ENCODE measurements at regions not wholly inside any gene's neighbourhood (a gene's known extent, or its start where the extent isn't known, plus 50 kb on each side); places are given as distances from the start of the nearest gene placed in this dataset.

DNA sequence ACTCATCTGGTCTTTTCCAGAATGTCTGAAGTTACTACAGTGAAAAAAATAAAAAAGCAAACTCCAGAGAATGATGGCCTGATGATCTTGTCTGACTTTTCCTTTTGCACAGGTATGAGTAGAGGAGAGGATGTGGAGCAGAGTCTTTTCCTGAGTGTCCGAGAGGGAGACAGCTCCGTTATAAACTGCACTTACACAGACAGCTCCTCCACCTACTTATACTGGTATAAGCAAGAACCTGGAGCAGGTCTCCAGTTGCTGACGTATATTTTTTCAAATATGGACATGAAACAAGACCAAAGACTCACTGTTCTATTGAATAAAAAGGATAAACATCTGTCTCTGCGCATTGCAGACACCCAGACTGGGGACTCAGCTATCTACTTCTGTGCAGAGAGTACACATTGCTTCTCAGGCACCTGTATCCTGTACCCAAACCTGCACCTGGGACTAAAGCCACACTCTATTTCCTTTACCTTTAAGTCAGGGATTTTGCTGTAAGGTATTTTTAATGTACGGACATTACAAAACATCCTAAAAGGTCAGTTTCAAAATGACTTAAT is 75.8 kb upstream of the OR4E1 start:
- DNase-seq (ENCODE audit: low spot score), result no peak
- no peaks in the 10 kb centered on the region for H3K4me1 ChIP-seq (ENCODE audit: control insufficient read depth in 4 of 4, insufficient read depth in 4 of 4, low read length in 3 of 4)
- no peaks in the 10 kb centered on the region for H3K27me3 ChIP-seq (ENCODE audit: control insufficient read depth in 4 of 4, insufficient read depth in 4 of 4, low read length in 3 of 4)
- TF ChIP-seq, protein P1, sequence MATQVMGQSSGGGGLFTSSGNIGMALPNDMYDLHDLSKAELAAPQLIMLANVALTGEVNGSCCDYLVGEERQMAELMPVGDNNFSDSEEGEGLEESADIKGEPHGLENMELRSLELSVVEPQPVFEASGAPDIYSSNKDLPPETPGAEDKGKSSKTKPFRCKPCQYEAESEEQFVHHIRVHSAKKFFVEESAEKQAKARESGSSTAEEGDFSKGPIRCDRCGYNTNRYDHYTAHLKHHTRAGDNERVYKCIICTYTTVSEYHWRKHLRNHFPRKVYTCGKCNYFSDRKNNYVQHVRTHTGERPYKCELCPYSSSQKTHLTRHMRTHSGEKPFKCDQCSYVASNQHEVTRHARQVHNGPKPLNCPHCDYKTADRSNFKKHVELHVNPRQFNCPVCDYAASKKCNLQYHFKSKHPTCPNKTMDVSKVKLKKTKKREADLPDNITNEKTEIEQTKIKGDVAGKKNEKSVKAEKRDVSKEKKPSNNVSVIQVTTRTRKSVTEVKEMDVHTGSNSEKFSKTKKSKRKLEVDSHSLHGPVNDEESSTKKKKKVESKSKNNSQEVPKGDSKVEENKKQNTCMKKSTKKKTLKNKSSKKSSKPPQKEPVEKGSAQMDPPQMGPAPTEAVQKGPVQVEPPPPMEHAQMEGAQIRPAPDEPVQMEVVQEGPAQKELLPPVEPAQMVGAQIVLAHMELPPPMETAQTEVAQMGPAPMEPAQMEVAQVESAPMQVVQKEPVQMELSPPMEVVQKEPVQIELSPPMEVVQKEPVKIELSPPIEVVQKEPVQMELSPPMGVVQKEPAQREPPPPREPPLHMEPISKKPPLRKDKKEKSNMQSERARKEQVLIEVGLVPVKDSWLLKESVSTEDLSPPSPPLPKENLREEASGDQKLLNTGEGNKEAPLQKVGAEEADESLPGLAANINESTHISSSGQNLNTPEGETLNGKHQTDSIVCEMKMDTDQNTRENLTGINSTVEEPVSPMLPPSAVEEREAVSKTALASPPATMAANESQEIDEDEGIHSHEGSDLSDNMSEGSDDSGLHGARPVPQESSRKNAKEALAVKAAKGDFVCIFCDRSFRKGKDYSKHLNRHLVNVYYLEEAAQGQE (IDR thresholded peaks at IDR 0.05), result no peak
- TF ChIP-seq SP1 (IDR thresholded peaks at IDR 0.05) (no peak), FOXA1 (IDR thresholded peaks at IDR 0.05) (no peak), NR2F2 (IDR thresholded peaks at IDR 0.05) (no peak), GABPA (IDR thresholded peaks at IDR 0.05 in 1 of 2, conservative IDR thresholded peaks at IDR 0.05 in 1 of 2) (no peak), EGR1 (IDR thresholded peaks at IDR 0.05; ENCODE audit: low read depth in 2 of 2) (no peak), RXRA (IDR thresholded peaks at IDR 0.05) (no peak), JUND (IDR thresholded peaks at IDR 0.05) (no peak), FOXA2 (IDR thresholded peaks at IDR 0.05) (no peak), HNF4A (conservative IDR thresholded peaks at IDR 0.05) (no peak), TAF1 (conservative IDR thresholded peaks at IDR 0.05) (no peak), YY1 (IDR thresholded peaks at IDR 0.05) (no peak)
- TF ChIP-seq, protein P2, sequence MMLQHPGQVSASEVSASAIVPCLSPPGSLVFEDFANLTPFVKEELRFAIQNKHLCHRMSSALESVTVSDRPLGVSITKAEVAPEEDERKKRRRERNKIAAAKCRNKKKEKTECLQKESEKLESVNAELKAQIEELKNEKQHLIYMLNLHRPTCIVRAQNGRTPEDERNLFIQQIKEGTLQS (IDR thresholded peaks at IDR 0.05), result no peak
- TF ChIP-seq, protein P3, sequence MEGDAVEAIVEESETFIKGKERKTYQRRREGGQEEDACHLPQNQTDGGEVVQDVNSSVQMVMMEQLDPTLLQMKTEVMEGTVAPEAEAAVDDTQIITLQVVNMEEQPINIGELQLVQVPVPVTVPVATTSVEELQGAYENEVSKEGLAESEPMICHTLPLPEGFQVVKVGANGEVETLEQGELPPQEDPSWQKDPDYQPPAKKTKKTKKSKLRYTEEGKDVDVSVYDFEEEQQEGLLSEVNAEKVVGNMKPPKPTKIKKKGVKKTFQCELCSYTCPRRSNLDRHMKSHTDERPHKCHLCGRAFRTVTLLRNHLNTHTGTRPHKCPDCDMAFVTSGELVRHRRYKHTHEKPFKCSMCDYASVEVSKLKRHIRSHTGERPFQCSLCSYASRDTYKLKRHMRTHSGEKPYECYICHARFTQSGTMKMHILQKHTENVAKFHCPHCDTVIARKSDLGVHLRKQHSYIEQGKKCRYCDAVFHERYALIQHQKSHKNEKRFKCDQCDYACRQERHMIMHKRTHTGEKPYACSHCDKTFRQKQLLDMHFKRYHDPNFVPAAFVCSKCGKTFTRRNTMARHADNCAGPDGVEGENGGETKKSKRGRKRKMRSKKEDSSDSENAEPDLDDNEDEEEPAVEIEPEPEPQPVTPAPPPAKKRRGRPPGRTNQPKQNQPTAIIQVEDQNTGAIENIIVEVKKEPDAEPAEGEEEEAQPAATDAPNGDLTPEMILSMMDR (IDR thresholded peaks at IDR 0.05; ENCODE audit: low read depth, low read length, missing input control), result no peak
- TF ChIP-seq, protein P4, sequence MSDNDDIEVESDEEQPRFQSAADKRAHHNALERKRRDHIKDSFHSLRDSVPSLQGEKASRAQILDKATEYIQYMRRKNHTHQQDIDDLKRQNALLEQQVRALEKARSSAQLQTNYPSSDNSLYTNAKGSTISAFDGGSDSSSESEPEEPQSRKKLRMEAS (IDR thresholded peaks at IDR 0.05), result no peak
- no peaks in the 10 kb centered on the region for H3K36me3 ChIP-seq (ENCODE audit: control insufficient read depth in 4 of 4, insufficient read depth in 3 of 4, low read depth in 1 of 4, low read length in 3 of 4)
- 66% methylated on average over 5 of the region's 5 CpGs for WGBS
- H3K4me3 ChIP-seq (ENCODE audit: low read depth in 1 of 3, low read length in 3 of 3), result no peak overlapping the region
- H3K9ac ChIP-seq (ENCODE audit: low read depth in 1 of 2, low read length in 2 of 2), result no peak overlapping the region
- H3K9me3 ChIP-seq (ENCODE audit: control insufficient read depth in 4 of 4, low read length in 3 of 4), result no peaks in the 10 kb centered on the region
- H3K27ac ChIP-seq (ENCODE audit: low read depth in 1 of 2, low read length in 2 of 2), result no peak overlapping the region

DNA sequence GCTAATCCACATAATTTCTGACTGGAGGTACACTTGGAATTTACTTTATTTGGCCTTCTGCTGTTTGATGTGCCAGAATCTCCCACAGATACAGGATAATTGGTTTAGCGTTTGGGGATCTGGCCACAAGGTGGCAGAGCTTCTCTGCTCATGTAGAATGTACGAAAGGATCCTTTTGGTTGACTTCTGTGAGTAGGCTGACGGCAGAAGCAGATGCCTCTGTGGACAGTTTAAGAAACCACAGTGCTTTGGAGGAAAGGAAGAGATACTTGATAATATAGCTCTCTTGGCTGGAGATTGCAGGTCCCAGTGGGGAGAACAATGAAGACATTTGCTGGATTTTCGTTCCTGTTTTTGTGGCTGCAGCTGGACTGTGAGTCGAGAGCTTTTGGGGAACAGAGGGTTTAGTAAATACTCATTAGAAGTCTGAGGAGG is 75.3 kb upstream of the OR4E1 start:
- no peaks in the 10 kb centered on the region for H3K27me3 ChIP-seq (ENCODE audit: control insufficient read depth in 4 of 4, insufficient read depth in 4 of 4, low read length in 3 of 4)
- H3K9ac ChIP-seq (ENCODE audit: low read depth in 1 of 2, low read length in 2 of 2), result no peak overlapping the region
- no peaks in the 10 kb centered on the region for H3K4me1 ChIP-seq (ENCODE audit: control insufficient read depth in 4 of 4, insufficient read depth in 4 of 4, low read length in 3 of 4)
- no peak overlapping the region for H3K4me3 ChIP-seq (ENCODE audit: low read depth in 1 of 3, low read length in 3 of 3)
- WGBS, result 19% methylated on average over 5 of the region's 5 CpGs
- DNase-seq (ENCODE audit: low spot score), result no peak
- TF ChIP-seq, protein P3 (IDR thresholded peaks at IDR 0.05; ENCODE audit: low read depth, low read length, missing input control), result peak; percentile 32
- TF ChIP-seq, protein P1 (IDR thresholded peaks at IDR 0.05), result no peak
- TF ChIP-seq, protein P4 (IDR thresholded peaks at IDR 0.05), result no peak
- TF ChIP-seq FOXA1 (IDR thresholded peaks at IDR 0.05) (no peak), RAD21 (IDR thresholded peaks at IDR 0.05) (peak in 1 of 2 donors; percentile 62)
- no peak overlapping the region for H3K27ac ChIP-seq (ENCODE audit: low read depth in 1 of 2, low read length in 2 of 2)
- no peaks in the 10 kb centered on the region for H3K36me3 ChIP-seq (ENCODE audit: control insufficient read depth in 4 of 4, insufficient read depth in 3 of 4, low read depth in 1 of 4, low read length in 3 of 4)
- no peaks in the 10 kb centered on the region for H3K9me3 ChIP-seq (ENCODE audit: control insufficient read depth in 4 of 4, low read length in 3 of 4)

Data from liver (tissue), 8 donors.